ENCODE measurements at regions not wholly inside any gene's neighbourhood (a gene's known extent, or its start where the extent isn't known, plus 50 kb on each side); places are given as distances from the start of the nearest gene placed in this dataset.

- TF ChIP-seq EZH2phosphoT487 (IDR thresholded peaks at IDR 0.05; ENCODE audit: low read length) (no peak), EZH2 (optimal IDR thresholded peaks at IDR 0.05; ENCODE audit: low read depth, low read length) (no peak), CTCF (IDR thresholded peaks at IDR 0.05; ENCODE audit: low read length) (no peak)
- no peak for DNase-seq
- no peaks in the 10 kb centered on the region for H3K36me3 ChIP-seq (replicated peaks; ENCODE audit: insufficient read depth, low read length)
- H2AFZ ChIP-seq (ENCODE audit: low read length), result no peak overlapping the region
- H3K27ac ChIP-seq (ENCODE audit: low read length), result no peak overlapping the region
- no peaks in the 10 kb centered on the region for H4K20me1 ChIP-seq (ENCODE audit: insufficient read depth, low read length)
- no peak overlapping the region for H3K4me2 ChIP-seq (ENCODE audit: low read depth, low read length)
- H3K9ac ChIP-seq (ENCODE audit: low read length), result no peak overlapping the region
- H3F3A ChIP-seq (ENCODE audit: insufficient read depth, low read length), result no peaks in the 10 kb centered on the region
- H3K4me1 ChIP-seq (ENCODE audit: low read length), result no peaks in the 10 kb centered on the region
- H3K27me3 ChIP-seq (replicated peaks; ENCODE audit: insufficient read depth, low read length), result no peaks in the 10 kb centered on the region
- H3K9me2 ChIP-seq (replicated peaks; ENCODE audit: insufficient read depth, low read length), result no peaks in the 10 kb centered on the region
- H3K79me2 ChIP-seq (ENCODE audit: low read length), result no peaks in the 10 kb centered on the region
- H3K4me3 ChIP-seq (ENCODE audit: low read length), result no peak overlapping the region
- H3K9me3 ChIP-seq (replicated peaks; ENCODE audit: insufficient read depth, low read length), result no peaks in the 10 kb centered on the region
Observed at GRCh38 chr4:67040315-67040714, 505.0 kb downstream of the CENPC start.

DNA sequence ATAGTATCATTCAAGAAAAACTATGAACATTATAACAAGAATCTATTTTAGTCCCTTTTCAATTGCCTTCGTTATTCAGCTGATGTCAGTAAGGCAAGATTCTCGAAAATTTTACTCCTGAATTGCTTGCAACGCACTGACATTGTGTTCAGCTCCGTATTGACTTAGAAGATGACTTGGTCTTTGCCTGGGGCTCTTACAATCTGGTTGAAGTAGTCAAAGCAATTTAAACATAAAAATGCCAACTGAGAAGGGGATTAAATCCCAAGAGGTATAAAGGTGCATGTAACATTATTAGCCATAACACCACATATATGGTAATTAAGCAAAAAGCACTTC lies 507.1 kb downstream of the CENPC start:
- no peaks in the 10 kb centered on the region for H3K9me3 ChIP-seq (replicated peaks; ENCODE audit: insufficient read depth, low read length)
- no peaks in the 10 kb centered on the region for H3K27me3 ChIP-seq (replicated peaks; ENCODE audit: insufficient read depth, low read length)
- no peaks in the 10 kb centered on the region for H4K20me1 ChIP-seq (ENCODE audit: insufficient read depth, low read length)
- H3K36me3 ChIP-seq (replicated peaks; ENCODE audit: insufficient read depth, low read length), result no peaks in the 10 kb centered on the region
- H3K9me2 ChIP-seq (replicated peaks; ENCODE audit: insufficient read depth, low read length), result no peaks in the 10 kb centered on the region
- no peak overlapping the region for H3K27ac ChIP-seq (ENCODE audit: low read length)
- no peaks in the 10 kb centered on the region for H3K79me2 ChIP-seq (ENCODE audit: low read length)
- no peak overlapping the region for H3K4me2 ChIP-seq (ENCODE audit: low read depth, low read length)
- TF ChIP-seq CTCF (IDR thresholded peaks at IDR 0.05; ENCODE audit: low read length), result no peak
- no peak for TF ChIP-seq EZH2 (optimal IDR thresholded peaks at IDR 0.05; ENCODE audit: low read depth, low read length)
- TF ChIP-seq EZH2phosphoT487 (IDR thresholded peaks at IDR 0.05; ENCODE audit: low read length), result no peak
- no peaks in the 10 kb centered on the region for H3F3A ChIP-seq (ENCODE audit: insufficient read depth, low read length)
- no peak overlapping the region for H3K9ac ChIP-seq (ENCODE audit: low read length)
- no peak for DNase-seq
- H3K4me3 ChIP-seq (ENCODE audit: low read length), result no peak overlapping the region
- H2AFZ ChIP-seq (ENCODE audit: low read length), result no peak overlapping the region
- H3K4me1 ChIP-seq (ENCODE audit: low read length), result no peaks in the 10 kb centered on the region

DNA sequence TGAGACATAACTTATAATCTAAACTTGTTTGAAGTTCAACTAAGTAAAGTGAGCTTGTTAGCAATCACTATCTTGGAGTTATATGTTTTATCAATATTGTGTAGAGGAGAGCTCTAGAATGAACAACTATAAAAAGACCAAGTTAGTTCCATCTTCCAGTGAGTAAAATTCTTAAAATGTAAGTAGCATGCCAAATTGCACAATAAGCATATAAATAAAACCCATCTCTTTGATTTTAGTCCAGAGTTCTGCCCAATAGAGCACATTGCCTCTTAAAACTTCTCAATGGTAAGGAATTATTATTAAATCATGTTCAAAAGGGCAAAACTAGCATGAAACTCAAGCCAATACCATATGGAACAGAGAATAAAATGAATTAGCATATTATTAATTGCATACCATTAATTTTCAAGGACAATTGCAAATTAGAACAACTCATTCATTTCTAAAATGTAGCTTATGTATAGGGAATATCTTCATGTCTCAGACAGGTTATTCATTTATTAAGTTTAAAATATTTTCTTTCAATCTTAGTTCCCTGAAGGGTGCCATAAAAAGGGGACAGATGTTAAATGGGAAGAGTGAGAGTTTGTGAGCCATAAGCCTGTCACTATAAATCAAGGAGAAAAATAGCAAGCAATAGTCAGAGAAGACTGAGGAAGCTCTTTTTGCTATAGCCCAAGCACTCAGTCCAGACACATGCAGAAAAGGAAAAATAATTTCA lies 507.6 kb downstream of the CENPC start:
- no peaks in the 10 kb centered on the region for H3K9me2 ChIP-seq (replicated peaks; ENCODE audit: insufficient read depth, low read length)
- no peak for DNase-seq
- H3K36me3 ChIP-seq (replicated peaks; ENCODE audit: insufficient read depth, low read length), result no peaks in the 10 kb centered on the region
- no peaks in the 10 kb centered on the region for H3K4me1 ChIP-seq (ENCODE audit: low read length)
- no peaks in the 10 kb centered on the region for H3F3A ChIP-seq (ENCODE audit: insufficient read depth, low read length)
- H3K9ac ChIP-seq (ENCODE audit: low read length), result no peak overlapping the region
- TF ChIP-seq CTCF (IDR thresholded peaks at IDR 0.05; ENCODE audit: low read length), result no peak
- no peak for TF ChIP-seq EZH2 (optimal IDR thresholded peaks at IDR 0.05; ENCODE audit: low read depth, low read length)
- no peak for TF ChIP-seq EZH2phosphoT487 (IDR thresholded peaks at IDR 0.05; ENCODE audit: low read length)
- no peak overlapping the region for H3K4me3 ChIP-seq (ENCODE audit: low read length)
- H4K20me1 ChIP-seq (ENCODE audit: insufficient read depth, low read length), result no peaks in the 10 kb centered on the region
- H3K9me3 ChIP-seq (replicated peaks; ENCODE audit: insufficient read depth, low read length), result no peaks in the 10 kb centered on the region
- H3K27ac ChIP-seq (ENCODE audit: low read length), result no peak overlapping the region
- no peaks in the 10 kb centered on the region for H3K27me3 ChIP-seq (replicated peaks; ENCODE audit: insufficient read depth, low read length)
- H2AFZ ChIP-seq (ENCODE audit: low read length), result no peak overlapping the region
- H3K4me2 ChIP-seq (ENCODE audit: low read depth, low read length), result no peak overlapping the region
- no peaks in the 10 kb centered on the region for H3K79me2 ChIP-seq (ENCODE audit: low read length)

Measured in MM.1S (cell line).